GM19328 (cell line): ENCODE measurements at regions not wholly inside any gene's neighbourhood (a gene's known extent, or its start where the extent isn't known, plus 50 kb on each side); places are given as distances from the start of the nearest gene placed in this dataset.
"Not testable (repeated sequence)": the region's sequence is repeated elsewhere in the genome, so short reads cannot be mapped to it uniquely, and the experiment has no call there.

ENCODE experiments used
- ATAC-seq: cut with Tn5 transposase; IDR thresholded peaks from one replicate; pipeline ENCODE4 v1.9.1; 2021; ENCODE audit warnings: mild to moderate bottlenecking, moderate library complexity; ENCODE audit not compliant: unreplicated experiment

- ATAC-seq, result not testable (repeated sequence)
Observed at GRCh38 chr7:97234494-97234893, 117.0 kb downstream of the SDHAF3 start.

- no peak for ATAC-seq
Observed at GRCh38 chr7:97246317-97246716, 128.8 kb downstream of the SDHAF3 start.

DNA sequence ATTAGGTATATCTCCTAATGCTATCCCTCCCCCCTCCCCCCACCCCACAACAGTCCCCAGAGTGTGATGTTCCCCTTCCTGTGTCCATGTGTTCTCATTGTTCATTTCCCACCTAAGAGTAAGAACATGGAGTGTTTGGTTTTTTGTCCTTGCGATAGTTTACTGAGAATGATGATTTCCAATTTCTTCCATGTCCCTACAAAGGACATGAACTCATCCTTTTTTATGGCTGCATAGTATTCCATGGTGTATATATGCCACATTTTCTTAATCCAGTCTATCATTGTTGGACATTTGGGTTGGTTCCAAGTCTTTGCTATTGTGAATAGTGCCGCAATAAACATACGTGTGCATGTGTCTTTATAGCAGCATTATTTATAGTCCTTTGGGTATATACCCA lies 140.7 kb downstream of the SDHAF3 start:
- ATAC-seq, result not testable (repeated sequence)

- no peak for ATAC-seq
Observed at GRCh38 chr7:97269741-97270140, 152.2 kb downstream of the SDHAF3 start.

DNA sequence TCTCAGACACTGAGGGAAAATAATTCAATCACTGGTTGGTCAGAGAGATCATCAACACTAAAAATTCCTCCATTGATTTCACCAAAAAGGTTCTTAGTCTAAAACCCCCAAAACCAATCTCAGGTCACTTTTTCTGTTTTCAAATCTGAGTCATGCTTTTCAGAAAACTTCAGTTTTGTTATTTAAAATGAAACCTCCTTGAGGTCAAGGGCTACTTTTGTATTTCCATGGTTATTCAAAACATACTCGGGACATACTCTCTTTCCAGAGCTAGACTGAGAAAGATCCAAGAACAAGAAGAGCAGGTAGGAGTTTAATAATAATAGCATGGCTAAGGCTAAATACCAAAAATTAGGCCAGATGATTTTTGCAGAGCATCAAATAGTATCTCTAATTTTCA lies 152.8 kb downstream of the SDHAF3 start:
- no peak for ATAC-seq

DNA sequence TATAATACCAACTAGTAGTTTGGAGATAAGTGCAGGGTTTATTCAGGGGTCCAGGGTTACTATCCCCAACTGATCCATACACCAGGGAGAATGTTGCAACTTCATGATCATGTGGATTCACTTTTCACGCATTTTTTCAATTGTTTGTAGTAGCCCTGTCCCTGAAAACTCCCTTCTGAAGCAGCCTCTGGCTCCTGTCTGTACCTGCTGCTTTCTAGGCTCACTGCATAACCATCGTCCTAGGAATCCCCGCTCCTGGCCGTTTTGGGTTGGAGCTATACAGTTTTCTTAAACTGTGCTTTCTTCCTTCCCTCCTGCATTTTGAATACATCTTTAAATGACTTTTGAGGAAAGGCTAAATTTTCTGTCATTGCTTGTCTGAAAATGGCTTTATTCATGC lies 154.1 kb downstream of the SDHAF3 start:
- ATAC-seq, result no peak

DNA sequence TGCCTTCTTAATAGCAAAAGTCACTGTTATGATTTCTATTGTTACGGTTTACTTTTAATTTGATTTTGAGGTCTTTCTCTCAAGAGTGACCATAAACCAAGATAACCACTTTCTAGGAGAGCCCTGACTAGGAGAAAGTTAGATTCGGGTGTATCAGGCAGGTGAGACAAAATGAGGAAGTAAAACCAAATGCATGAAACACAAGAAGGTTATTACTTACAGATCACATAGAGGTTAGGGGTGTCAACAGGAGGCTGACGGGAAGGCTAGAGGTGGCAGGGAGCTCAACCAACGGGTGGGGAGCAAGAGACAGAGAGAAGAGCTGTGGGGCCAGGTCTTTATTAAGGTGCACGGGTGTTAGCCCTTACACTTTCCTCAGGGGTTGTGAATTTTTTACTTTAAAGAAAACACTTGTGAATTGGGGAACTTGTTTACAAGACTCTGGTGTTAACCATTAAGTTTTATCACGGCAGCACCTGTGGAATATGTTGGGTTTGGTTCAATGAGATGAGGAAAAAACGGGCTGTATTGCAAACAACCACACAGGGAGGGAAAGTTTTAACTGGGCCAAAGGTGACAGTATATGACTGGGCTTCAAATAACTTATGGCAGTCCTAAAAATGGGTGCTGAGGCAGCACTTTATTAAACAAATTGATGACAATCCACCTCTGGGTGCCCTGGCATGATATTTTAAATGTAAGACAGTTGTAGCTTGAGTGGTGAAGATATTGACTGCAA lies 154.9 kb downstream of the SDHAF3 start:
- no peak for ATAC-seq

- no peak for ATAC-seq
Observed at GRCh38 chr7:97275475-97275874, 158.0 kb downstream of the SDHAF3 start.

DNA sequence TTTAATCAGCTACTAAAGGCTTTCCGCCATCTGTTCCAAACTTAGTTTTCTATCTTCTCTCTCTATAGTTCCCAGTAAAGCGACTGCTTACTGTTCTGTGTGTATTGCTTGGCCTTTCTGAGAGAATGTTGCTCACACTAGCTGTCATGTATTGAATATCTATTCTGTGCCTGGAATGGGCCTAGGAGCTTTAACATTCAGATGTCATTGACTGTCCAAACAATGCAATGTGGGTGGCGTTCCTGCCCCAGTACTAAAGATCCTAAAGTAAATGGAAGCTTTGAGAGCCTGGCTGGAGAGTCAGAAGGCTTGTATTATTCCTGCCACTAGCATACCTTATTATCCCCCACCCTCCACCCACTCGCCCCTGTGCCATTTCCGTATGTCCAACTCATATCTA lies 163.5 kb downstream of the SDHAF3 start:
- ATAC-seq, result no peak

DNA sequence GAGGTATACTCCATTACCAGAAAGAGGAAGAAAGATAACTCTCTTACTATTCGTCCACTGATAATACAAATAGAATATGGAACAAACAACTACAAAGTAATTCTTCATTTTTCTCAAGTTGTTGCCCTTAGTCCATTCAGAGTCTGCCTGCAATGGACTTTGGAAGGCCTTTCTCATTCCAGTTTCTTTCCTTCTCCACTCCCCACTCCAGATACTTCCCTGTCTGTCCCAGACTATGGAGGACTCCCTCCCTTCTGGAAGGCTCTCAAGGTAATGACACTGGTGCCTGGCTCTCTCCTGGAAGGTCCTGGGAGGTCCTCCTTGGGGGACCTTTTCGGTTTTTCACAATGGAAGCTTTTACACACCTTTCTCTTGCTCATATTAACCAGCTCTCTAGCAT lies 167.8 kb downstream of the SDHAF3 start:
- no peak for ATAC-seq

DNA sequence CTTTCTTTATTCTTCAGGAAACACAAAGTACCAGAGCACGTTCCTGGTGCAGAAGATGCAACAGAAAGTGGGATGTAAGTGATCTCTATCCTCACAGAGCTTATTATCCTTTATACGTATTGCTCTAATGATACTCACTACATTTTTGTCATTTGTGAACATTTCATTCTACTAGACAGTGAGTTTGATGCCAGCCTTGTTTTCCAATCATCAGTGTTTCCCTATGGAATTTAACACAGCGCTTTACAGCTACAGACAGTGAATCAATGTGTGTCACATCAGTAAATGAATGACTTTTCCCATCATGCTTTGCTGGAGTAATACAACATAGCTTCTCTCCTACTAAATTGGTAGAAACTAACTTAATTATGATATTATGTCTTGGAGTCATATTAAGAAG lies 175.5 kb downstream of the SDHAF3 start:
- ATAC-seq, result no peak

GRCh38 chr7:97298561-97298960 lies 181.1 kb downstream of the SDHAF3 start:
- ATAC-seq, result no peak

GRCh38 chr7:97305589-97305988 lies 188.1 kb downstream of the SDHAF3 start:
- ATAC-seq, result no peak

GRCh38 chr7:97307521-97308108 lies 190.1 kb downstream of the SDHAF3 start:
- no peak for ATAC-seq

GRCh38 chr7:97313900-97314299 lies 196.4 kb downstream of the SDHAF3 start:
- ATAC-seq, result no peak

DNA sequence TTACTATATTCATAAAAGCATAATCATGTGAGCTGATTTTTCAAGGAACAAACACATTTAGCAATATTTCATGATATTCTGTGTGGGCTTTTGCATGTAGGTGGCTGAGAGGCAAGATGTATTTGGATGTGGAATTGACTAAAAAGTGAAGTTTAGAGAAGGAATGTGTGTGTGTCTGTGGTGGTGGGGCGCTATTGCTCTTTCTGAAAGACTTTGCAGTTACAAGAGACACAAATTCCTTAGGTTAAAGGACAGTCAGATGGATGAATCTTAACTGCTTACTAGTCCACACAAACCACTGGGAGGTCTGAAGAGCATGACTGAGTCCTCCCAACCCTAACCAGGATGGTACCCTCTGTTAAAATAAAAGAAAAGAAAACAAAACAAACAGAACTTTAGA lies 200.1 kb downstream of the SDHAF3 start:
- ATAC-seq, result no peak

- not testable (repeated sequence) for ATAC-seq
Observed at GRCh38 chr7:97329871-97330270, 212.4 kb downstream of the SDHAF3 start.

GRCh38 chr7:97337849-97338248 lies 220.4 kb downstream of the SDHAF3 start:
- ATAC-seq, result no peak

GRCh38 chr7:97342512-97342911 lies 225.0 kb downstream of the SDHAF3 start:
- no peak for ATAC-seq

GRCh38 chr7:97346349-97346748 lies 228.9 kb downstream of the SDHAF3 start:
- ATAC-seq, result no peak

DNA sequence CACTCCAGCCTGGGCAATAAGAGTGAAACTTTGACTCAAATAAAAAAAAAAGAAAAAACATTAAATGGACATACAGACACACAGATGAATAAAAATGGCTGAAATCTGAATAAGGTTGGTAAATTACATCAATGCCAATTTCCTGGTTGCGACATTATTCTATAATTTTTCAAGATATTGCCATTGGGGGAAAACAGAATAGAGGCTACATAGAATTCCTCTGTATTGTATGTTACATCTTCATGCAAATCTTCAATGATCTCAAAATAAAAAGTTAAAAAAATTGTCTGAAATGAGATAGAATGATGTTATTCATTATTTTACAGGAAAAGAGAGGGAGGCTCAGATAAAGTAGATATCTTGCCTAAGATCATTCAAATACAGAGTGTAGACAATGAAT lies 234.0 kb downstream of the SDHAF3 start:
- no peak for ATAC-seq

- no peak for ATAC-seq
Observed at GRCh38 chr7:97357459-97357858, 240.0 kb downstream of the SDHAF3 start.

DNA sequence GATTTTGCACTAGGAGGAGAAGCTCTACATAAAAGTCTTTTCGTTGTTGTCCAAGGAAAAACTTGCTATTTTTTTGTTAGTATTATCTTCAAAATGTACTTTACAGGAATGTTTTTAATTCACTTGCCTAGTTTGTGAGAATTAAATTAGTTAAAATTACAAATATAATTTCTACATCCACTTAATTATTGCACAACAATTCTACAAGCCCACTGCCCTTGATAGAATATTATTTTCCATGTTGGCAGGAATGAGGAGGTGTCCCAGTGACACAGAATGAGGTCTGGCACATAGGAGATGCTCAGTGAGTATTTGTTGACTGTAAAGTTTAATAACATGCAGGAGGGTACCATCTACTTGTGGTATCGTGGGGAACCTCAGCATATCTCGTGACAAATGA lies 255.4 kb downstream of the SDHAF3 start:
- no peak for ATAC-seq
